OCI-LY1 (cell line): ENCODE measurements at regions not wholly inside any gene's neighbourhood (a gene's known extent, or its start where the extent isn't known, plus 50 kb on each side); places are given as distances from the start of the nearest gene placed in this dataset.

Experiments
- CTCF ChIP-seq: fragments of 200-600 bp; sonication (generic), shearing (Covaris generic); IDR thresholded peaks from 2 replicates; pipeline ENCODE4 v1.5.1; 2017; ENCODE audit warnings: mild to moderate bottlenecking, antibody characterized with exemption, low read length, moderate library complexity, mixed read lengths
- EZH2 ChIP-seq: fragments of 200-600 bp; sonication (generic), shearing (Covaris generic); IDR thresholded peaks from 2 replicates; pipeline ENCODE4 v1.8.0; 2017; ENCODE audit warnings: borderline replicate concordance, mixed run types, mild to moderate bottlenecking, antibody characterized with exemption, low read length, moderate library complexity, mixed read lengths

GRCh38 chr6:14545496-14545895 is 427.9 kb downstream of the CD83 start:
- TF ChIP-seq CTCF: no peak
- TF ChIP-seq EZH2: no peak
